GM12878 (cell line): ENCODE measurements at regions not wholly inside any gene's neighbourhood (a gene's known extent, or its start where the extent isn't known, plus 50 kb on each side); places are given as distances from the start of the nearest gene placed in this dataset.

Experiments used
- ATAC-seq: fragments of 200-7000 bp; cut with Tn5 transposase; 3 replicates; pipeline ENCODE4 v1.9.1; 2020; ENCODE audit warnings: mild to moderate bottlenecking, moderate library complexity
- BruUV-seq: library from RNA; stranded (reverse); fragments of 400-500 nt; replicated peaks from 2 replicates; lab custom pipeline; 2021; lab: Mats Ljungman, UMichigan
- CTCF ChIA-PET: fragments of 300-600 bp; sonication (Branson Sonifier 250); formaldehyde crosslinking; extraction: SDS; loops from one replicate; lab custom pipeline; 2021; ENCODE audit warnings: inconsistent platforms; lab: Yijun Ruan, JAX
- POLR2A ChIA-PET: fragments of 350-600 bp; formaldehyde crosslinking; extraction: SDS; loops from one replicate; lab custom pipeline; 2021; ENCODE audit warnings: inconsistent platforms; lab: Charles Lee
- RAD21 ChIA-PET: fragments of 300-600 bp; sonication (Branson Sonifier 250); formaldehyde crosslinking; loops from one replicate; lab custom pipeline; 2023; ENCODE audit warnings: antibody characterized with exemption; ENCODE audit not compliant: unreplicated experiment; lab: Charles Lee
- SMC1A ChIA-PET: fragments of 300-600 bp; sonication (Branson Sonifier 250); formaldehyde crosslinking; loops from one replicate; lab custom pipeline; 2023; ENCODE audit not compliant: unreplicated experiment, uncharacterized antibody; lab: Charles Lee
- DNase-seq: peaks from one replicate; pipeline ENCODE4 v3.0.0-alpha.2; 2011; ENCODE audit warnings: low read depth, low spot score
- FAIRE-seq: peaks from 3 replicates; lab custom pipeline; 2011; peaks lifted over from hg19 to GRCh38; lab: Jason Lieb, UNC
- H2AFZ ChIP-seq: 2 replicates; pipeline ENCODE4 v1.6.0; 2011; ENCODE audit warnings: low read depth, low read length, control low read depth; ENCODE audit not compliant: control insufficient read depth
- H3K27ac ChIP-seq: 2 replicates; pipeline ENCODE4 v1.5.1; 2011; ENCODE audit warnings: control low read depth; ENCODE audit not compliant: control insufficient read depth, insufficient read depth
- H3K27me3 ChIP-seq, 2 experiments: replicated peaks in 1 of 2; 2 replicates each; pipeline versions ENCODE4 v1.6.0 to v1.6.1; 2011; ENCODE audit warnings: low read length in 1 of 2; ENCODE audit not compliant: control insufficient read depth in 2 of 2, insufficient read depth in 2 of 2
- H3K36me3 ChIP-seq, 2 experiments: 2 replicates each; pipeline ENCODE4 v1.5.1; 2011; ENCODE audit warnings: low read length in 1 of 2; ENCODE audit not compliant: control insufficient read depth in 2 of 2, insufficient read depth in 2 of 2
- H3K4me1 ChIP-seq: 2 replicates; pipeline ENCODE4 v1.6.1; 2011; ENCODE audit warnings: mild to moderate bottlenecking, low read length, moderate library complexity, mixed read lengths; ENCODE audit not compliant: control insufficient read depth, insufficient read depth
- H3K4me2 ChIP-seq: 2 replicates; pipeline ENCODE4 v1.6.0; 2011; ENCODE audit warnings: control low read depth; ENCODE audit not compliant: control insufficient read depth, insufficient read depth
- H3K4me3 ChIP-seq: fragments of 200-600 bp; sonication (generic); 2 replicates; pipeline ENCODE4 v1.5.1; 2016
- H3K79me2 ChIP-seq: 2 replicates; pipeline ENCODE4 v1.6.0; 2011; ENCODE audit warnings: low read length; ENCODE audit not compliant: control insufficient read depth, insufficient read depth
- H3K9ac ChIP-seq: 2 replicates; pipeline ENCODE4 v1.8.0; 2011; ENCODE audit warnings: low read length, control low read depth, mixed read lengths; ENCODE audit not compliant: control insufficient read depth, insufficient read depth
- H3K9me3 ChIP-seq: replicated peaks from 3 replicates; pipeline ENCODE4 v1.5.1; 2011; ENCODE audit warnings: mild to moderate bottlenecking, low read length; ENCODE audit not compliant: control insufficient read depth, insufficient read depth
- H4K20me1 ChIP-seq: 2 replicates; pipeline ENCODE4 v1.6.0; 2011; ENCODE audit not compliant: control insufficient read depth, insufficient read depth
- BCL11A ChIP-seq: IDR thresholded peaks from 2 replicates; pipeline ENCODE4 v1.6.1; 2011; ENCODE audit warnings: low read depth, low read length
- E2F8 ChIP-seq: fragments of 450-650 bp; IDR thresholded peaks from 2 replicates; pipeline ENCODE4 v1.6.1; 2018; ENCODE audit warnings: mild to moderate bottlenecking, low read depth, moderate library complexity; ENCODE audit not compliant: partially characterized antibody
- FOS ChIP-seq: IDR thresholded peaks from 3 replicates; pipeline ENCODE4 v1.6.1; 2011; ENCODE audit warnings: borderline replicate concordance; ENCODE audit not compliant: insufficient read length; ENCODE audit errors: extremely low read depth
- GATAD2B ChIP-seq: fragments of 450-650 bp; conservative IDR thresholded peaks from 2 replicates; pipeline ENCODE4 v1.6.1; 2017; ENCODE audit warnings: low read depth, mild to moderate bottlenecking, moderate library complexity
- HDGF ChIP-seq: fragments of 450-650 bp; IDR thresholded peaks from 2 replicates; pipeline ENCODE4 v1.6.1; 2016; ENCODE audit warnings: antibody characterized with exemption
- MYC ChIP-seq: IDR thresholded peaks from 2 replicates; pipeline ENCODE4 v1.6.1; 2011; ENCODE audit warnings: mild to moderate bottlenecking, low read length, moderate library complexity, inconsistent platforms; ENCODE audit not compliant: insufficient read depth, insufficient replicate concordance, insufficient read length, severe bottlenecking
- PAX5 ChIP-seq: IDR thresholded peaks from 2 replicates; pipeline ENCODE4 v1.6.1; 2011; ENCODE audit warnings: low read depth, low read length, borderline replicate concordance
- POLR2AphosphoS5 ChIP-seq: IDR thresholded peaks from 2 replicates; pipeline ENCODE4 v1.6.1; 2011; ENCODE audit warnings: mild to moderate bottlenecking, low read length, inconsistent platforms
- TBL1XR1 ChIP-seq: IDR thresholded peaks from 2 replicates; pipeline ENCODE4 v1.6.1; 2012; ENCODE audit warnings: low read depth, low read length, improper control_type of control experiment
- ZNF207 ChIP-seq: fragments of 450-650 bp; IDR thresholded peaks from 2 replicates; pipeline ENCODE4 v1.6.1; 2014; ENCODE audit warnings: antibody characterized with exemption, mild to moderate bottlenecking, borderline replicate concordance
- ZSCAN29 ChIP-seq: fragments of 450-650 bp; IDR thresholded peaks from 2 replicates; pipeline ENCODE4 v1.6.1; 2017; ENCODE audit warnings: mild to moderate bottlenecking, moderate library complexity
- ZZZ3 ChIP-seq: IDR thresholded peaks from 2 replicates; pipeline ENCODE4 v1.6.1; 2011; ENCODE audit warnings: low read depth; ENCODE audit not compliant: control insufficient read depth, insufficient read length
- in situ Hi-C: fragments of 300-500 bp; cut with MboI; formaldehyde crosslinking; loops from 9 replicates; pipeline ENCODE4 v1.14.3; 2018; ENCODE audit warnings: mixed read lengths
- intact Hi-C: fragments of 100-400 bp; cut with micrococcal nuclease; formaldehyde crosslinking; loops from one replicate; pipeline ENCODE4 v1.14.2; 2022; ENCODE audit not compliant: unreplicated experiment

- Histone ChIP-seq H3K4me2 (no peak overlapping the region), H3K27ac (no peak overlapping the region), H3K9me3 (no peaks in the 10 kb centered on the region; the same call in 2 of the 3 replicates), H3K79me2 (no peaks in the 10 kb centered on the region), H3K4me3 (no peak overlapping the region), H2AFZ (no peak overlapping the region), H4K20me1 (no peaks in the 10 kb centered on the region), H3K4me1 (peaks cover 4% of the 10 kb centered on the region; the same call in 1 of the 2 replicates), H3K9ac (no peak overlapping the region), H3K27me3 (no peaks in the 10 kb centered on the region), H3K36me3 (no peaks in the 10 kb centered on the region)
- in situ Hi-C loops = no loop called here
- DNase-seq (no peak), FAIRE-seq (no peak), ATAC-seq (no peak)
- RAD21 ChIA-PET = no interaction called here
- no peak for TF ChIP-seq ZNF207
- no peak for TF ChIP-seq BCL11A
- no peak for TF ChIP-seq POLR2AphosphoS5
- TF ChIP-seq ZSCAN29 = no peak
- no peak for TF ChIP-seq HDGF
- TF ChIP-seq TBL1XR1 = no peak
- TF ChIP-seq PAX5 = no peak
- TF ChIP-seq GATAD2B = no peak
- TF ChIP-seq ZZZ3 = no peak
- no peak for TF ChIP-seq FOS
- TF ChIP-seq MYC = no peak
- TF ChIP-seq E2F8 = no peak
- SMC1A ChIA-PET = interaction anchor here (0.7 to 1.5 kb wide), 5 partner anchors 12 to 35 kb away, joined by 3 to 4 read pairs (median 3); no protein-coding TSS in a partner anchor
- BruUV-seq = no TSS peak
- POLR2A ChIA-PET = no interaction called here
- CTCF ChIA-PET = interaction anchor here (1.3 kb wide), 1 partner anchor 82 kb away, joined by 3 read pairs; no protein-coding TSS in a partner anchor
- intact Hi-C loops = no loop called here
These were observed 62.5 kb upstream of the SLC38A2 start for GRCh38 chr12:46435029-46435428.
